Hepatocyte (in vitro differentiated cells): ENCODE measurements at regions not wholly inside any gene's neighbourhood (a gene's known extent, or its start where the extent isn't known, plus 50 kb on each side); places are given as distances from the start of the nearest gene placed in this dataset.

Source experiments
- DNase-seq: peaks from one replicate; pipeline ENCODE4 v3.0.0-alpha.2; 2016; ENCODE audit warnings: low spot score
- H2AFZ ChIP-seq: fragments of 200-600 bp; sonication (generic); 2 replicates; pipeline ENCODE4 v1.6.0; 2016; ENCODE audit warnings: antibody characterized with exemption, mild to moderate bottlenecking
- H3K27ac ChIP-seq: fragments of 200-600 bp; sonication (generic); 2 replicates; pipeline ENCODE4 v1.5.1; 2016; ENCODE audit warnings: mild to moderate bottlenecking
- H3K27me3 ChIP-seq: fragments of 200-600 bp; sonication (generic); 2 replicates; pipeline ENCODE4 v1.6.1; 2016
- H3K36me3 ChIP-seq: fragments of 200-600 bp; sonication (generic); replicated peaks from 2 replicates; pipeline ENCODE4 v1.5.1; 2016; ENCODE audit warnings: low read depth; ENCODE audit not compliant: insufficient read depth
- H3K4me1 ChIP-seq: fragments of 200-600 bp; sonication (generic); 2 replicates; pipeline ENCODE4 v1.5.1; 2016; ENCODE audit warnings: mild to moderate bottlenecking, moderate library complexity; ENCODE audit not compliant: insufficient read depth
- H3K4me2 ChIP-seq: fragments of 200-600 bp; sonication (generic); 2 replicates; pipeline ENCODE4 v1.6.0; 2016
- H3K4me3 ChIP-seq: fragments of 200-600 bp; sonication (generic); 2 replicates; pipeline ENCODE4 v1.5.1; 2016; ENCODE audit warnings: mild to moderate bottlenecking
- H3K79me2 ChIP-seq: fragments of 200-600 bp; sonication (generic); 2 replicates; pipeline ENCODE4 v1.6.0; 2017; ENCODE audit warnings: mild to moderate bottlenecking
- H3K9me2 ChIP-seq: fragments of 200-600 bp; sonication (generic); replicated peaks from 2 replicates; pipeline ENCODE4 v1.6.0; 2017; ENCODE audit warnings: mild to moderate bottlenecking; ENCODE audit not compliant: insufficient read depth
- H3K9me3 ChIP-seq: fragments of 200-600 bp; sonication (generic); 2 replicates; pipeline ENCODE4 v1.5.1; 2016; ENCODE audit warnings: low read depth, mild to moderate bottlenecking
- H4K20me1 ChIP-seq: fragments of 200-600 bp; sonication (generic); 2 replicates; pipeline ENCODE4 v1.6.0; 2016; ENCODE audit warnings: mild to moderate bottlenecking; ENCODE audit not compliant: insufficient read depth, poor library complexity, severe bottlenecking
- EZH2 ChIP-seq: fragments of 200-600 bp; sonication (generic); IDR thresholded peaks from 2 replicates; pipeline ENCODE4 v1.6.1; 2016; ENCODE audit warnings: antibody characterized with exemption, mild to moderate bottlenecking, borderline replicate concordance
- EZH2phosphoT487 ChIP-seq: fragments of 200-600 bp; sonication (generic); IDR thresholded peaks from one replicate; pipeline ENCODE4 v1.6.1; 2018; ENCODE audit warnings: antibody characterized with exemption, mild to moderate bottlenecking, low read depth, moderate library complexity; ENCODE audit not compliant: unreplicated experiment, severe bottlenecking
- WGBS: methylation state at CpG from one replicate; pipeline ENCODE4 v1.1.6; 2016; ENCODE audit warnings: low lambda C conversion rate; ENCODE audit errors: missing lambda C conversion rate; 5-methylcytosine and 5-hydroxymethylcytosine counted together
- TF ChIP-seq, protein P1 (sequence below): fragments of 200-600 bp; sonication (generic); IDR thresholded peaks from 2 replicates; pipeline ENCODE4 v1.5.1; 2016; ENCODE audit warnings: antibody characterized with exemption, mild to moderate bottlenecking; ENCODE audit not compliant: poor library complexity

DNA sequence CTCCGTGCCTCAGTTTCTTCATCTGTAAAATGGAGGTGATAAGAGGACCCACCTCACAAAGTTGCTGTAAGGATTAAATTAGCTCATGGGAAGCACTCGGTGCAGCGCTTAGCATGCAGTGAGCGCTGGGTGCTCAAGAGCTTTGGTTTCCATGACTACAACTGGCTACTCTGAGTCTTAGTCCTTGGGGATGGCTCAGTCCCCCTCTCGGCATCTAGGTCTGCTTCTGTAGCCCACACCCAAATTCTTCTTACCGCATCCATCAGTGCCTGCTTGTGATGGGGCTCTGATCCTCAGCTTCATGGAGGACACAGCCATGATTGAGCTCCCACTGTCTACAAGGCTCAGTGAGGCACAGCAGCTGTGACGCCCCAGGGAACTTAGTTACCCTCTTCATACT is 159.0 kb downstream of the ACTL8 start:
- Histone ChIP-seq H3K4me3 (no peak overlapping the region), H3K27me3 (peaks cover 38% of the 10 kb centered on the region), H3K36me3 (no peaks in the 10 kb centered on the region), H3K27ac (no peak overlapping the region), H3K9me3 (no peaks in the 10 kb centered on the region), H4K20me1 (no peaks in the 10 kb centered on the region), H3K9me2 (no peaks in the 10 kb centered on the region), H3K4me1 (no peaks in the 10 kb centered on the region), H3K79me2 (no peaks in the 10 kb centered on the region), H2AFZ (no peak overlapping the region), H3K4me2 (no peak overlapping the region)
- TF ChIP-seq, protein P1, sequence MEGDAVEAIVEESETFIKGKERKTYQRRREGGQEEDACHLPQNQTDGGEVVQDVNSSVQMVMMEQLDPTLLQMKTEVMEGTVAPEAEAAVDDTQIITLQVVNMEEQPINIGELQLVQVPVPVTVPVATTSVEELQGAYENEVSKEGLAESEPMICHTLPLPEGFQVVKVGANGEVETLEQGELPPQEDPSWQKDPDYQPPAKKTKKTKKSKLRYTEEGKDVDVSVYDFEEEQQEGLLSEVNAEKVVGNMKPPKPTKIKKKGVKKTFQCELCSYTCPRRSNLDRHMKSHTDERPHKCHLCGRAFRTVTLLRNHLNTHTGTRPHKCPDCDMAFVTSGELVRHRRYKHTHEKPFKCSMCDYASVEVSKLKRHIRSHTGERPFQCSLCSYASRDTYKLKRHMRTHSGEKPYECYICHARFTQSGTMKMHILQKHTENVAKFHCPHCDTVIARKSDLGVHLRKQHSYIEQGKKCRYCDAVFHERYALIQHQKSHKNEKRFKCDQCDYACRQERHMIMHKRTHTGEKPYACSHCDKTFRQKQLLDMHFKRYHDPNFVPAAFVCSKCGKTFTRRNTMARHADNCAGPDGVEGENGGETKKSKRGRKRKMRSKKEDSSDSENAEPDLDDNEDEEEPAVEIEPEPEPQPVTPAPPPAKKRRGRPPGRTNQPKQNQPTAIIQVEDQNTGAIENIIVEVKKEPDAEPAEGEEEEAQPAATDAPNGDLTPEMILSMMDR, result no peak
- TF ChIP-seq EZH2 (no peak), EZH2phosphoT487 (no peak)
- DNase-seq, result no peak
- WGBS, result 93% methylated on average over 7 of the region's 7 CpGs

DNA sequence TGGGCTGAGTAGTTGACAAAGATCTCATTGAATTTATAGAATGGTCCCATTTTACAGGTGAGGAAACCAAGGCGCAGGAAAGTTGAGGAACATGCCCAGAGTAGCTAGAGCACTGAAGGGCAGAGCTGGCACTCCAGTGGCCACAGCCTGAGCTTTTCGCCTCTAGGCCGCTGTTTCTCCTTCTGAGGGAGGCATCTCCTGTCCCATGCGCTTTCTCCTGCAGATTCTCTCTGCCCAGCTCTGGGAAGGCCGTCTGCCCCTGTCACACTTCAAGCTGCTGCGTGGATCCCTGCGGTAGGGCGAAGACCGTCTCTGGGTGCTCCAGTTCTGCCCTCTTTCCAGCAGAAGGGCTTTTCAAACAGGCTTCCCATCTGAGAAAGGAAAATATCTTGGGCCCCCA is 159.9 kb downstream of the ACTL8 start:
- Histone ChIP-seq H3K36me3 (no peaks in the 10 kb centered on the region), H3K9me2 (no peaks in the 10 kb centered on the region), H3K4me3 (no peak overlapping the region), H3K79me2 (no peaks in the 10 kb centered on the region), H3K4me1 (no peaks in the 10 kb centered on the region), H4K20me1 (no peaks in the 10 kb centered on the region), H3K27ac (no peak overlapping the region), H3K27me3 (peaks cover 29% of the 10 kb centered on the region), H3K4me2 (no peak overlapping the region), H3K9me3 (no peaks in the 10 kb centered on the region), H2AFZ (no peak overlapping the region)
- TF ChIP-seq EZH2phosphoT487 (no peak), EZH2 (no peak)
- TF ChIP-seq, protein P1, result no peak
- DNase-seq, result no peak
- WGBS, result 78% methylated on average over 9 of the region's 9 CpGs

DNA sequence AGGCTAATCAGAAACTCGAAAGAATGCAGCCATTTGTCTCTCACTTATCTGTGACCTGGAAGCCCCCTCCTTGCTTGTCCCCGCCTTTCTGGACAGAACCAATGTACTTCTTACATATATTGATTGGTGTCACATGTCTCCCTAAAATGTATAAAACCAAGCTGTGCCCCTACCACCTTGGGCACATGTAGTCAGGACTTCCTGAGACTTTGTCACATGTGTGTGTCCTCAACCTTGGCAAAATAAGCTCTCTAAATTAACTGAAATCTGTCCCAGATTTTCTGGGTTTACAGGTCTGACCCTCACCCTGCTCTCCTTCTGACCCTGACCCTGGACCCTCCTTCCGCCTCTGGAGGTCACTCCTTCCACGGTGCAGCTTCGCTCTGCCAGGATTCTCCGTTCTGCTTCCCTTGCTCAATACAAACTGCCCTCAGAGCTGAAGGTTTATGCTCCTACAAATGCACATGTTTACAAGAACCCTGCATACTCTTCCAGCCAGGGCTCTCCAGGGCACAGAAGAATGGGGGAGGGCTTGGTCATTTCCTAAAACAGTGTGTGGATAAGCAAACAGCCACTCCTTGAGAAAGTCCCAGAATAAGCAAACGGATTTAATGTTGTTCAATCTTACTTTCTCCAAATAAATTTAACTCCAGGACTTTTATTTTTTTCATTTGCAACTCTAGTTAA is 160.5 kb downstream of the ACTL8 start:
- no peaks in the 10 kb centered on the region for H3K9me2 ChIP-seq
- no peaks in the 10 kb centered on the region for H3K4me1 ChIP-seq
- no peaks in the 10 kb centered on the region for H3K9me3 ChIP-seq
- WGBS, result 34% methylated on average over 7 of the region's 7 CpGs
- no peak overlapping the region for H3K27ac ChIP-seq
- H3K27me3 ChIP-seq, result peaks cover 27% of the 10 kb centered on the region
- TF ChIP-seq EZH2phosphoT487, result no peak
- TF ChIP-seq, protein P1, result no peak
- no peak for TF ChIP-seq EZH2
- no peak for DNase-seq
- H2AFZ ChIP-seq, result no peak overlapping the region
- H3K4me3 ChIP-seq, result no peak overlapping the region
- H3K79me2 ChIP-seq, result no peaks in the 10 kb centered on the region
- H3K4me2 ChIP-seq, result no peak overlapping the region
- H4K20me1 ChIP-seq, result no peaks in the 10 kb centered on the region
- H3K36me3 ChIP-seq, result no peaks in the 10 kb centered on the region
